HG03460 (cell line): ENCODE measurements at regions not wholly inside any gene's neighbourhood (a gene's known extent, or its start where the extent isn't known, plus 50 kb on each side); places are given as distances from the start of the nearest gene placed in this dataset.
A peak's percentile ranks its signal among the peaks of the same experiment; 100 is the strongest.

ENCODE experiments used
- ATAC-seq: cut with Tn5 transposase; IDR thresholded peaks from one replicate; pipeline ENCODE4 v1.9.1; 2021; ENCODE audit not compliant: unreplicated experiment

DNA sequence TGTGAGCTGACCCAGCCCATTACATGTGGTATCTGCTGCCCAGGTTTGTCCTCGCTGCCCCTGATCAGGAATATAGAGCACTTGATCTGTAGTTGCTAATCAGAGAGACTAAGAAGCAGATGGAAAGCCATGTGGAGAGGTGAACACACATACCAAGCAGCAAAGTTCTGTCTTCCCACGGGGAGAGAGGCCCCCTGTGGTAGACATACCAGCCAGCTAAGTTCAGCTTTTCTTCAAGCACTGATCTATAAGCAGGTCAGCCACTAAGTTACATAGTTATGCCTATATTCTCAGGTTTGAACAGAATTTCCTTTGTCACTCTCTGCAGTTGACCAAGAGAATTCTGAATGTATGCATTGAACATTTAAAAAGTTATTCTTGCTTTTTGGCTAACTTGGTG is 76.4 kb downstream of the DDX3Y start:
- ATAC-seq: no peak

DNA sequence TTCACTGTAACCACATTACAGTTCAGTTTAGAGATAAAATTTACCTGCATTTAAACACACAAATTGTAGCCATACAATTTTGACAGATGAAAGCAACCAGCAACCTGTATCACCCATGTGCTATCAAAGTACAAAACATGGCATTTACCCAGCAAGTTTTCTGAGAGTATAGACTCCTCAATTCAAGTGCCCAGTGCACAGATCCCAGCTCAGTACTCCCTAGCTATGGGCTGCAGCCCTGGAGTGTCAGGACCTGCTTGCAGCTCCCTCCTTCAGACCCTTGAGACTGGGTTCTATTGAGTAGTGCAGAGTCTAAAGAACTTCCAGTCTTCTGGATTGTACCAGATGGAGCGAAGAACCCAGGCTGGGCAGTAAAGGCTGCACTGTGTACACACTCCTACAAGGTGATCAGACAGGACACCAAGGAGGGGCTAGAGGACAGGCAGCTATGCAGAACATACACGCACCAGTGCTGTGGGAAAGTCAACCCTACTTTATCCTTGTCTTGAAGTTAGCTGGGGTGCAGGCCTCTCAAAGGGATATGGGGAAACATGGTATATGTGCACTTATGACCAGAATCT is 77.7 kb downstream of the DDX3Y start:
- no peak for ATAC-seq

DNA sequence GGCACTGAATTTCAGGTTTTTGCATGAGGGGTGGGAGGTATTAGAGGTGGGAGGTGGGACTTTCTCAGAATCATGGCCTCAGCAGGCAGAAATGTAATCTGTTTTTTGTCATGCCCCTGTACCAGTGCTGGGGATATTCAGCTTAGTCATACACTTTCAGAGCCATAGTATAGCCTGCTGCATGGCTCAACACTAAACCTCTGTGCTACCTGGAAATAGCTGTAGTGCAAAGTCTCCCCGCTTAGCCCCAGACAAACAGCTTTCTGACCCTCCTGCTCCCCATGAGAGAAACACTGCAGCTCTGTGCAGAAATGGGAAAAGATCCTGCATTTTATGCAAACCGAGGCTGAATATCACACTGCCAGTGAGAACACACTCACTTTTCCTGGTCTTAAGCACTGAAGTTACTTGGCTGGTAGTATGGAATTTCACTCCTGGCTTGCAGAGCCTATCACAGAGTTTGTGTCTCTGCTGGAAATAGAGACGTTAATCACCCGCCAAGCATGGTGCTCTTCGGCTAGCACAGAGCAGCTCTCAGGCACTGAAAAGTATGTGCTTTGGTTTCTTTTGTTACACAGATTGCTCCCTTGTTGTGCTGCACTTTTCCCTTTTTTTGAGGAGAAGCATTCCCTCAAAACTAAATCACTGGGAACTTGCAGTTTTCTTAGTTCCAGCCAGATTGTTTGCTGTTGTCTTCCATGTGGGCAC is 80.1 kb downstream of the DDX3Y start:
- ATAC-seq: no peak

DNA sequence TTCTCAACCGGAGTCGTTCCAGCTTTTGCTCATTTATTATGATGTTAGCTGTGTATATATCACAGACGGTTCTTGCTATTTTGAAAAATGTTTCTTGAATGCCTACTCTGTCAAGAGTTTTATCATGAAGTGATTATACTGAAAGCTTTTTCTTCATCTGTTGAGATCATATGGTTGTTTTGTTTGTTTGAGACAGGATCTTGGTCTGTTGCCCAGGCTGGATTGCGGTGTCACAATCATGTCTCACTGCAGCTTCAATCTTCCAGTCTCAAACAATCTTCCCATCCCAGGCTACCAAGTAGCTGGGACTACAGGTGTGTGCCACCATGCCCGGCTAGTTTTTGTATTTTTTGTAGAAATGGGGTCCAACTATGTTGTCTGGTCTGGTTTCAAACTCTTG is 112.8 kb downstream of the DDX3Y start:
- ATAC-seq: no peak

DNA sequence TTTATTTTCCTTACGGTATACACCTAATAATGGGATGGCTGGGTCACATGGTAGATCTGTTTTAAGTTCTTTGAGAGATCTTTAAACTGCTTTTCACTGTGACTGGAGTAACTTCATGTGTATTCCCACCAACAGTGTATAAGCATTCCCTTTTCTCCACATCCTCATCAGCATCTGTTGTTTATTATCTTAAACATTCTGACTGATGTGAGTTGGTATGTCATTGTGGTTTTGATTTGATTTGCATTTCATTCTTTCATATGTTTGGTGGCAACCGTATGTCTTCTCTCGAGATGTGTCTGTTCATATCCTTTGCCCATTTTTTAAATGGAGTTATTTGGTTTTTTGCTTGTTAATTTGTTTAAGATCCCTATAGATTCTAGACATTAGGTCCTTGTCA is 114.8 kb downstream of the DDX3Y start:
- ATAC-seq: no peak

DNA sequence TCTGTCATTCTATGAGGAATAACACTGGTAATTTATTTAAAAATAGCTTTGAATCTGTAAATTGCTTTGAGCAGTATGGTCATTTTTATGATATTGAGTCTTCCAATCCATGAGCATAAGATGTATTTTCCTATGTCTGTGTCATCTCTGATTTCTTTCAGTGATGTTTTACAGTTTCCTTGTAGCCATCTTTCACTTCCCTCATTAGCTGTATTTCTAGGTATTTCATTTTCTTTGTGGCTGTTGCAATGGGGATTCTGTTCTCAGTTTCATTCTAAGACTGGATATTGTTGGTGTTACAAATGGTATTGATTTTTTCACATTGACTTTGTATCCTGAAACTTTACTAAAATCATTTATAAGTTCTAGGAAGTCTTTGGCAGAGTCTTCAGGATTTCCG is 116.2 kb downstream of the DDX3Y start:
- no peak for ATAC-seq

DNA sequence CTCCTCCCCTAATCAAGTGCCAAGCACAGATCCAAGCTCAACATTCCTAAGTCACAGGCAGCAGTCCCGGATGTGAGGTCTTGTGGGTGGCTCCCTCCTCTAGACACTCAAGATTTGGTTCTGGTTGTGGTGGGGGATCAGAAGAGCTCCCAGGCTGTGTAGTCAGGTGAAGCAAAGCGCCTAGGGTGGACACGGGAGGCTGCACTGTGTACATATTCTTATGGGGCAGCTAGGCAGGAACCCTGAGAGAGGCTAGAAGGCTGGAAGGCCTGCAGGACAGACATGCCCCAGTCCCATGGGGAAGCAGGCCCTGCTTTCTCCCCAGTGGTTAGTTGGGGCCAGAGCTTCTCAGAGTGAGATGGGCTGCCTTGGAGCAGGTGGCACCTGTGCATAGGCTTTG is 118.9 kb downstream of the DDX3Y start:
- ATAC-seq: no peak

DNA sequence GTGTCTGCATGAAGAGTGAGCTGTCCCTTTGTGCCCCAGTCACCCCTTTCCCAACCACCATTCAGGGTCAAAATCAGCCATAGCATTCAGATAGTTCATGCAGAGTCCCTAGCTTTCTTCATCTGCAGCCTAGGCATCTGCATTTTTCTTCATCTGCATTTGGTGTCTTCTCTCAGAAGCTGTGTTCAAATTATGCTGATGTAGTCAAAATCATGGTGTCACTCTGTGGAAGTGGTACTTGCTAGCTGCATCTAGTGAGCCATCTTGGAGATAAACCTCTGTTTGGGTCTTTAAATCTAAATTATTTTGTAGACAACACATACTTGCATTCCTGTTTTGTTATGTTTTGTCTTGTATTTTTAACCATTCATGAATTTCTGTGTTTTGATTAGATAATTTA is 119.8 kb downstream of the DDX3Y start:
- ATAC-seq: no peak

DNA sequence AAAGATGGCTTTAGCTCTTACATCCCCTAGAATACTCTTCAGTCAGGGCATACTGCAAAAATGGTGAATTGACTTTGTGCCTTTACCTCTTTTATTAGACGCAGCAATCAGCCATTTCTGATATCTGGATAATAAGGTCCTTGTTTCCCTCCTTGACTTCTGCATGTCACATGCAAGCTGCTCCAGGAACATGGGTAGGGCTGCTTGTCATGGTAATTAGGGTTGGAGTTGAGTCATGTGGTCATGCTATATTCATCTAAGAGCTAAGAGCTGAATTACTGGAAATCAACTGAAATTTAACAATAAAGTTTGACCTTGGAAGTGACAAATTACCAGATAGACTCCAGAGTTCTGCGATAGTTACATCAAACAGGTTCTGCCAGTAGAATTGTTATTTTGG is 122.2 kb downstream of the DDX3Y start:
- no peak for ATAC-seq

DNA sequence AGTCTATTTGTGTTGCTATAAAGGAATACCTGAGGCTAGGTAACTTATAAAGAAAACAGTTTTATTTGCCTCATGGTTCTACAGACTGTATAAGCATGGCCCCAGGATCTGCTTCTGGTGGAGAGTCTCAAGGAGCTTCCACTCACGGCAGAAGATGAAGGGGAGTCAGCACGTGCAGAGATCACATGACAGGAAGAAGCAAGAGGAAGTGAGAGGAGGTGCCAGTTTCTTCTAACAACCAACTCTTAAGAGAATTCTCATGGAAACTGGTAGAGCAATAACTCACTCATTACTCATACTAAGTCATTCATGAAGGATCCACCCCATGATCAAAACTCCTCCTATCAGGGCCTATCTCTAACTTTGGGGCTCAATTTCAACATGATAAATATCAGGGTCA is 135.6 kb downstream of the DDX3Y start:
- no peak for ATAC-seq

DNA sequence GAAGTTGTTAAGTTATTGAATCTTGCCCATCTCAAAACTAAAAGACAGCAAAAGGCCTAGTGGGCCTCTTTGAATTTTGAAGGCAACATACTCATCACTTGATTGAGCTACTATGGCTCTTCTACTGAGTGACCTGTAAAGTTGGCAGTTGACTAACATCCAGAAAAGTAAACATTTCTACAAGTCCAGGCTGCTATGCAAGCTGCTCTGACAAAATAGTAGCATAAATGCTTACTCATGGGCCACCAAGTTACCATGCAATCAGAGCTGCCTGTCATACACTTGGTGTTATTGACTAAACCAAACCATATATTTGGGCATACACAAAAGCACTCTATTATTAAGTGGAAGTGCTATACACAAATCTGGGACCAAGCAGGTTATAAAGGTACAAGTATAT is 148.8 kb downstream of the DDX3Y start:
- no peak for ATAC-seq

DNA sequence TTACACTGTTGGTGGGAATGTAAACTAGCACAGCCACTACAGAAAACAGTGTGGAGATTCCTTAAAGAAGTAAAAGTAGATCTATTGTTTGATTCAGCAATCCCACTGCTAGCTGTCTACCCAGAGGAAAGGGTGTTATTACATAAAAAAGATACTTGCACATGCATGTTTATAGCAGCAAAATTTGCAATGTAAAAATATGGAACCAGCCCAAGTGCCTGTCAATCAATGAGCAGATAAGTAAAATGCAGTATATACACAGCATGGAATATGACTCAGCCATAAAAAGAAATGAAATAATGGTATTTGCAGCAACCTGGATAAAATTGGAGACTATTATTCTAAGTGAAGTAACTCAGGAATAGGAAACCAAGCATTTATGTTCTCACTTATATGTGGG is 161.7 kb downstream of the DDX3Y start:
- no peak for ATAC-seq

DNA sequence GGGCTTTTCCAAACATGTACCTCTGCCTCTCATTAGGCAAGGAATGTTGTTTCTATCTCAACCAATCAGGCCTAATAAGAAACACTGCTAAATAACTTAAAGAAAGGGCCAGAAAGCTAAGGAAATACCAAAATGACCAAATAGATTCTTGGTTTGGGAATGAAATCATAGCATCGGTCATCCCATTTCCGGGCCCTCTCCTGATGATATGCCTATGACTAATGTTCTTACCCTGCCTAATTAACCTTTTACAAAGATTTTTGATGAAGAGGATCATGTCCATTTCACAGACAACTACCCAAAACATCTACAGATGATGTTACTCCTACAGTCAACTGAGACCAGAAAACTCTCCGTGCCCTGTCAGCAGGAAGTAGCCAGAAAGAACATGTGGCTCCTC is 164.0 kb downstream of the DDX3Y start:
- no peak for ATAC-seq

DNA sequence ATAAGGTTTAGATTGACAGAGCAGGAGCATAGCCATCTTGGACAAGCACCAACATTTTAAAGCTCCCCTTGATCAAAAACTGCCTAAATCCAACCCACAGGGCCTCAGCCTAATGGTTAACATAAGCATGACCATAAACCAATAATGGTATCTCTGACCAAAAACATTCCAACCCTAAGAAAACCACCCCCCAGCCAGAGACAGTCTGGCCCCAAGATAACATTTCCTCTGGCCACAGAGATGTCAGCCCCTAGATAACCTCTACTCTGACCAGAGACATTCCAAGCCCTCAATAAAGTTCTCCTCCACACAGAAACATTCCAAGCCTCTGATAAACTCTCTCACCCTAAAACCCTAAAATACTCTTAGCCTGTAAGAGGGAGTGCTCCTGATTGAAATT is 164.4 kb downstream of the DDX3Y start:
- no peak for ATAC-seq

DNA sequence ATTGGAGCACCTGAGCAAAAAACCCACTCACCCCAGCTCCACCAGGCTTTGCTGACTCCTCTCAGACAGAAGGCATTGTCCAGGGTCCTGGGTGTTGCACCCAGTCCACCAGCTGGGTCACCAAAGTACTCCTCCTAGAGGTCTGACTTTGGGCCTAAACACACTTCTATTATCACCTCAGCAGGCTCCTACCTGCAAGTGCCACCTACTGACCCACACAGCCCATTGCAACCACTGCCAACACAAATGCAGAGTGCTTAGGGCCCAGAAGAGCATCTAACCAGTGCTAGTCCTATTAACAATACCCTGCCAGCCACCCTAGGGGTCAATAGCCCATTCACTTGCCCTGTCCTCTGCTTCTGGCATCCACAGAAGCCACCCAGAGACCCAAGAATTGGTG is 178.1 kb downstream of the DDX3Y start:
- no peak for ATAC-seq

DNA sequence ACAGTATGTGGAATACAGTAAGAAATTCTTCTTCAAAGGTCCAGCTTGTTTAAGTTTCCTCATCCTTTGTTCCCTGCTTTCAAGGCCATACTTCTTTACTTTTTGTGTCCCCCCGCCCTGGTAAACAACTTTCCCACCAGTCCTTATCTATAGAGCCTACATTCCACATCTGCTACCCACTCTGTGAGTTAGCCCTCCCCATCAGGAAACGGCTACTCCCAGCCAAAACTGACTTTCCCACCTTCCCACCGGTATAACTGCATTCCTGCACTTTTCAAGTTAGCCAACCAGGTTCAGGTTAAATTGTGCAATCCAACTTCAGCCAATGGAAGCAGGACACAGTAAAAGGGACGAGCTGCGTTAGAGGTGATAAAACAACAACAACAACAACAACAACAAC is 186.9 kb downstream of the DDX3Y start:
- ATAC-seq: no peak

DNA sequence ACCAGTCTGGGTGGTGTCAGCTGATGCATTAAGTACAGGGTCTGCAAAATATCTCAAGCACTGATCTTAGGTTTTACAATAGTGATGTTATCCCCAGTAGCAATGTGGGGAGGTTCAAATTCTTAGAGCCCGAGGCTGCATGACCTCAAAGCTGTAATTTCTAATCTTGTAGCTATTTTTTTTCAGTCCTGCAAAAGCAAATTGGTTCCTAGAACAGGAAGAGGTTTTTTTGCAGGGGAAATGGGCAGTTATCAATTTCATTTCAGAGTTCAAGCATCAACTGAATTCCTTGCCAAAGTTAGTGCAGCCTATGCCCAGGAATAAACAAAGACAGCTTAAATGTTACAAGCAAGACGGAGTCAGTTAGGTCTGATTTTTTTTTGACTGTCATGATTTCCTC is 188.3 kb downstream of the DDX3Y start:
- ATAC-seq: no peak

DNA sequence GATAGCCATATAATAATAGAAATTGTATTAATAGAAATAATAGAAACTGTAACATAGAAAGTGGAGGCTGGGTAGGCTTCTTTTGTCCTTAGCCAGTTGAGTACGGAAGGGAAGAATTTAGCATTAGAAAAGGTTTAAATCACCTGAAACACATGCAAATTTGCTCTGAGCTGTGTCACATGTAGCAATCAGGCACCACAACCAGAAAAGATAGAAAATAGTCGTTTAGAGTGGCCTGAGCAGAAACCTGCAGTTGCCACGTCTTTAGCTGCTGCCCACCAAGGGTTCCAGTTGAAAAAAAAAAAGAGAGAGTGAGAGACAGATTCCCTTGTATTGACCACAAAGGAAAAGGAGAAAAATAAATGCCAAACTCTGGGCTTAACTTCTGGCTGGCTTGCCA is 188.8 kb downstream of the DDX3Y start:
- no peak for ATAC-seq

DNA sequence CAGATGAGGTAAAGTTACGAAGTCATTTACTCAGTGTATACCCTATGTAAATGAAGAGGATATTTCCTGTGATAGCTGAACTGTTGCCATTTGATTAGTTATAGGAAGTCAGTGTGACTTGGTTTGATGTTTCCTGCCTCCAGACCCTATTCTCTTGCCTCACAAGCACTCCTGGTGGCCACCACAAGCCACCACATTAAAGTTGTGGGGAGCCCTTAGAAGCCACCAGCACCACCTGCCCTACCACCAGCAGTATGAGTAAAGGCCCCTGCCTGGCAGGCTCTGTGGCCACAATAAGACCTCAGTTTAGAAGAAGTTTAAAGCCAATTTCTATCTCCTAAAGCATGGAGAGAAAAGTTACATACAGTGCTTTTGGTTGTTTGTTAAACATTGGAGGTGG is 189.7 kb downstream of the DDX3Y start:
- no peak for ATAC-seq

DNA sequence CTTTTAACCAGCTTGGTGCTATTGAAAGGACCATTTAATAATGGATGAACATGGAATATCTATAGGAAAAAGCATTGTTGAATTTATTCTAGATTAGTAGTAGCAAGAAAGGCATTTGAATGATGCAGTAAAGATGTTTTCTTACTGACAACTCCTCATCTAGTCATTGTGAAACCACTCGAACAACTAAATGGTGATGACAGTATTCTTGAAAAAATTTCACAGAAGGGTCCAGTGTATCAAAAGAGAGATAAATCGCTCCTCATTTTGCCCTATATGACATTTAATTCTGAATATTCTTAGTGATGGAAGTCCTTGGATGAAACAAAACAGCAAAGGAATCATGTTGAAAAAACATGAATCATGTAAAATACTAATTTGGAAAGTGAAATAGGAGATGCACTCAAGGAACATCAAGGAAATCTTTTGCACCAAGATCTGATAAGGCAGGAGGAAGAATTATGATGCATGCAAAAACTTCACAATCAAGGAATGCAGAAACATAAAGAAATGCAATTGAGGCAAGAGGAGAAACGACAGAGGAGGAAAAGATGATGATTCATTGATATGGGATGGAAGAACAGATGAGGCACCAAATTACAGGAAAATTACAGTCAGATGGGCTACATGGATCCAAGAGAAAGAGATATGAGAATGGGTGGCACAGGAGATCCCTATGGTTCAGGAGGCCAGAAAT is 190.4 kb downstream of the DDX3Y start:
- ATAC-seq: no peak

DNA sequence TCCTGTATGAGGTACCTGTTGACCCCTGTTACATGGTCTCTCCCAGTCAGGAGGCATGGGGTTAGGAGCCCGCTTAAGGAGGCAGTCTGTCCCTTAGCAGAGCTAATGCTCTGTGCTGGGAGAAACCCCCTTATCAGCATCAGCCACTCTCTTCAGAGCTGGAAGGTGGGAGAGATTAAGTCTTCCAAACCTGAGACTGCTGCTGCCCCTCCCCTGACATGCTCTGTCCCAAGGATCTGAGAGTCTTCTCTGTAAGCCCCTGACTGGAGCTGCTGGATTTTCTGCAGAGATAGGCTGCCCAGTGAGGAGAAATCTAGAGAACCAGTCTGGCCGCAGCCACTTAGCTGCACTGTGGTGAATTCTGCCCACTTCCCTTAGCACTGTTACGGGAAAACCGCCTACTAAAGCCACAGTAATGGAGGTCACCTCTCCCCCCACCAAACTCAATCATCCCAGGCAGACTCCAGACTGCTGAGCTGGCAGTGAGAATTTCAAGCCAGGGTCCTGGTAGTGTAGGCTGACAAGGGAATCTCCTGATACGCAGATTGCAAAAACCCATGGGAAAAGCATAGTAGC is 222.3 kb downstream of the DDX3Y start:
- peak; percentile 90 for ATAC-seq

DNA sequence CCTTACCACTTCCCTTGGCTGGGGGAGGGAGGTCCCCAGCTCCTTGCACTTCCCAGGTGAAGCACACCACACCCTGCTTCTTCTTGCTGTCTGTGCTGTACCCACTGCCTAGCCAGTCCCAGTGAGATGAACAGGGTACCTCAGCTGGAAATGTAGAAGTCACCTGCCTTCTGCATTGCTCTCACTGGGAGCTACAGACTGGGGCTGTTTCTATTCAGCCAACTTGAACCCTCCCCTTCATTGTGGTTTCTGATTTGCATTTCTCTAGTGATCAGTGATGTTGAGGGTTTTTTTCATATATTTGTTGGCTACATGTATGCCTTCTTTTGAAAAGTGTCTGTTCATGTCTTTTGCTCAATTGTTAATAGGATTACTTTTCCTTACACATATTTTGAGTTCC is 222.8 kb downstream of the DDX3Y start:
- peak; percentile 78 for ATAC-seq
